SIG-M5 treated with dmso at 0.1 percent for 504 hours (cell line): ENCODE measurements at regions not wholly inside any gene's neighbourhood (a gene's known extent, or its start where the extent isn't known, plus 50 kb on each side); places are given as distances from the start of the nearest gene placed in this dataset.
"Not testable (repeated sequence)": the region's sequence is repeated elsewhere in the genome, so short reads cannot be mapped to it uniquely, and the experiment has no call there.

Source experiments
- DNase-seq: peaks from one replicate; lab custom pipeline; 2025; ENCODE audit not compliant: unreplicated experiment; lab: John Stamatoyannopoulos, UW

GRCh38 chr11:50246183-50246582 is 213.5 kb downstream of the OR4C45 start:
- DNase-seq, result no peak

- no peak for DNase-seq
These were observed 214.0 kb downstream of the OR4C45 start for GRCh38 chr11:50246699-50247098.

GRCh38 chr11:50247309-50247874 is 214.7 kb downstream of the OR4C45 start:
- DNase-seq, result no peak

- DNase-seq, result no peak
These were observed 235.2 kb downstream of the OR4C45 start for GRCh38 chr11:50267851-50268250.

GRCh38 chr11:50275133-50275532 is 242.5 kb downstream of the OR4C45 start:
- DNase-seq, result no peak

GRCh38 chr11:50278756-50279155 is 246.1 kb downstream of the OR4C45 start:
- no peak for DNase-seq

GRCh38 chr11:50298182-50298988 is 265.7 kb downstream of the OR4C45 start:
- DNase-seq, result no peak

- not testable (repeated sequence) for DNase-seq
These were observed 298.0 kb downstream of the OR4C45 start for GRCh38 chr11:50330723-50331122.

GRCh38 chr11:50333861-50334260 is 301.2 kb downstream of the OR4C45 start:
- no peak for DNase-seq

GRCh38 chr11:50337432-50337831 is 304.8 kb downstream of the OR4C45 start:
- DNase-seq, result not testable (repeated sequence)

GRCh38 chr11:50348018-50348417 is 315.3 kb downstream of the OR4C45 start:
- not testable (repeated sequence) for DNase-seq

GRCh38 chr11:50379484-50379883 is 346.8 kb downstream of the OR4C45 start:
- DNase-seq, result no peak

- no peak for DNase-seq
These were observed 361.3 kb downstream of the OR4C45 start for GRCh38 chr11:50394017-50394416.

GRCh38 chr11:50412832-50413231 is 380.2 kb downstream of the OR4C45 start:
- no peak for DNase-seq

- DNase-seq, result no peak
These were observed 390.5 kb downstream of the OR4C45 start for GRCh38 chr11:50423208-50423607.
